Kidney epithelial cell (primary cell): ENCODE measurements at regions not wholly inside any gene's neighbourhood (a gene's known extent, or its start where the extent isn't known, plus 50 kb on each side); places are given as distances from the start of the nearest gene placed in this dataset.

Experiments used
- DNase-seq: peaks from one replicate; pipeline ENCODE4 v3.0.0-alpha.2; 2010; ENCODE audit warnings: low read depth
- H3K27me3 ChIP-seq: 2 replicates; pipeline ENCODE4 v1.6.0; 2011; ENCODE audit warnings: low read length; ENCODE audit not compliant: control insufficient read depth, insufficient read depth
- H3K36me3 ChIP-seq: 2 replicates; pipeline ENCODE4 v1.5.1; 2011; ENCODE audit warnings: low read length; ENCODE audit not compliant: control insufficient read depth, insufficient read depth
- H3K4me3 ChIP-seq: 2 replicates; pipeline ENCODE4 v1.5.1; 2011; ENCODE audit warnings: low read depth, mild to moderate bottlenecking, control low read depth, low read length
- TF ChIP-seq, protein P1 (sequence below): IDR thresholded peaks from 2 replicates; pipeline ENCODE4 v1.5.1; 2011; ENCODE audit warnings: mild to moderate bottlenecking, moderate library complexity, low read length, control low read depth, inconsistent platforms; ENCODE audit not compliant: insufficient read depth, poor library complexity, severe bottlenecking

DNA sequence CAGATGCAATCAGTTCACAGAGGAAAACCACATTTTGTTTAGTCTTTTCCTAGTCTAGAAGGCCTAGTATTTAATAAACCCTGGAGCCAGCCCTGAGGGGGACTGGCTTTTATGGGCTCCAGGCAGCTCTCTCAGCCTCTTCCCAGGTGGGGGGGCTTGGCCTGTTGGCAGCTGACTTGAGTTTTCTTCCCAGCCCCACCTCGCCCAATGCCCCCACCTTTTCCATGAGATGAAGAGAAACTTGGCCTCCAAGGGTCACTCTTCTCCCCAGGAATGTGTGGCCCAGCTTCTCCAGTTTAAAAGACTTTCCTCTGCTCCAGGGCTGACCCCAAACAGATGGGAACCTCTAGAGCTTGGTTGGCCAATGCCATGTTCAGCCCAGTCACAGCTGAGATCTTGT lies 196.1 kb downstream of the BMP7 start:
- H3K36me3 ChIP-seq, result no peaks in the 10 kb centered on the region
- no peak for DNase-seq
- no peak overlapping the region for H3K4me3 ChIP-seq
- peaks cover 24% of the 10 kb centered on the region for H3K27me3 ChIP-seq
- TF ChIP-seq, protein P1, sequence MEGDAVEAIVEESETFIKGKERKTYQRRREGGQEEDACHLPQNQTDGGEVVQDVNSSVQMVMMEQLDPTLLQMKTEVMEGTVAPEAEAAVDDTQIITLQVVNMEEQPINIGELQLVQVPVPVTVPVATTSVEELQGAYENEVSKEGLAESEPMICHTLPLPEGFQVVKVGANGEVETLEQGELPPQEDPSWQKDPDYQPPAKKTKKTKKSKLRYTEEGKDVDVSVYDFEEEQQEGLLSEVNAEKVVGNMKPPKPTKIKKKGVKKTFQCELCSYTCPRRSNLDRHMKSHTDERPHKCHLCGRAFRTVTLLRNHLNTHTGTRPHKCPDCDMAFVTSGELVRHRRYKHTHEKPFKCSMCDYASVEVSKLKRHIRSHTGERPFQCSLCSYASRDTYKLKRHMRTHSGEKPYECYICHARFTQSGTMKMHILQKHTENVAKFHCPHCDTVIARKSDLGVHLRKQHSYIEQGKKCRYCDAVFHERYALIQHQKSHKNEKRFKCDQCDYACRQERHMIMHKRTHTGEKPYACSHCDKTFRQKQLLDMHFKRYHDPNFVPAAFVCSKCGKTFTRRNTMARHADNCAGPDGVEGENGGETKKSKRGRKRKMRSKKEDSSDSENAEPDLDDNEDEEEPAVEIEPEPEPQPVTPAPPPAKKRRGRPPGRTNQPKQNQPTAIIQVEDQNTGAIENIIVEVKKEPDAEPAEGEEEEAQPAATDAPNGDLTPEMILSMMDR, result no peak

DNA sequence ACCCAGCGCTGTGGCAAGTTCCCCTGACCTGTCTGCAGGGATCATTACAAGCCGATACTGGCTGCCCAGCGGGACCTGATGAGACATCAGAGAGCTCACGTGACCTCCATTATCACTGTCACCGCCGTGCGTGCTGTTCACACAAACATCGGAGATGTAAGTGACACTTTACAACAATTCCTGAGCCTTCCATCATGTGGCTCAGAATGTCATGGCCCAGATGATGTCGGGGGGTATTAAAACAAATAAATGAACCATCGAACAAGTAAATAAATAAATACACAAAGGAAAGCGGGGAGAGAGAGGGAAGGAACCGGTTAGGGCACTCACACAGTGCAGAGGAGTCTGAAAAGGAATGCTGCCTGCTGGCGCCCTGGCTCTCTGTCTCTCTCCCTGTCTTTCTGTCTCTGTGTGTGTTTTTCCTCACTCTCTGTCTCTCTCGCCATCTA lies 195.1 kb downstream of the BMP7 start:
- DNase-seq, result no peak
- peaks cover 24% of the 10 kb centered on the region for H3K27me3 ChIP-seq
- TF ChIP-seq, protein P1, result no peak
- H3K36me3 ChIP-seq, result no peaks in the 10 kb centered on the region
- no peak overlapping the region for H3K4me3 ChIP-seq

DNA sequence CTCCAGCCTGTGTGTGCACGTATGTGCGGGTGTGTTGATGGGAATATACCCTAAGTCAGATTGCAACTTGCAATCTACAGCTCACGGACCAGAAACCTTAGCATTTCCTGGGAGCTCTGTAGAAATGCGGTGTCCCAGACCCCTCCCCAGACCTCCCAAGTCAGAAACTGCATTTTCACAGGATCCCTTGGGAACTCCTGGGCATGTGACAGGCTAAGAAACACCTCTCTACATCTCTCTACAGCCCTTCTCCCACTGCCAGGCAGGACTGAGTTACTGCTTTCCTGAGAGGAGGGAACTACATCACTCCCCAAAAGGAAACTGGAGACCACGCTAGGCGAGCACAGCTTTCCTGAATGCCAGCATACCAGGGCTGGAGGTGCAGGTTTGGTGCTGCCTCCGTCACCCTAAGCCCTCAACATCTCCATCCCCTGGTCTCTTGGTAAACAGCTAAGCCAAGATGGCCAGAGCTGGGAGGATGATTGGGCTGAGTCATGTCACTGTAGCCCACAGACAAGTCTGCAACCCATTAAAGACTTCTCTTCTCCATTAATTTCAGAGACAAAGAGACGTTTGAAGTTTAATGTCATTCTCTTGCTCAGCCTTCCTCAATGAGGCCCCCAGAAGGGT lies 194.4 kb downstream of the BMP7 start:
- Histone ChIP-seq H3K36me3 (no peaks in the 10 kb centered on the region), H3K27me3 (peaks cover 24% of the 10 kb centered on the region), H3K4me3 (no peak overlapping the region)
- DNase-seq, result no peak
- TF ChIP-seq, protein P1, result no peak

DNA sequence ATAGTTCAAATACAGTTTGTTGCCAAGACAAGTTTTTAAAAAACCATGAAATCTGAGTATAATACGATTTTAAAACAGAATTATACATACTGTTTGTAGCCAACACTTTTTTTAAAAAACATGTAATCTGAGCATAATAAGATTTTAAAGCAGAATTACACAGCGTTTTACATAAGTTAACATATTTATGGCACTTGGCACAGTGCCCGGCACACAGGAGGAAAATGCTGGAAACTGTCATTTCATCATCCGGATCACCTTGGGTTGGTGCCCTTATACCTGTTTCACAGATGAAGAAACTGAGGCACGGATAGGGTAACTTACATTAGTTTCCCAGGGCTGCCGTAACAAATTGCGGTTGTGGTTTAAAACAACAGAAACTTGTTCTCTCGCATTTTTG lies 193.0 kb downstream of the BMP7 start:
- Histone ChIP-seq H3K4me3 (no peak overlapping the region), H3K36me3 (no peaks in the 10 kb centered on the region), H3K27me3 (peaks cover 24% of the 10 kb centered on the region)
- no peak for DNase-seq
- TF ChIP-seq, protein P1, result no peak

DNA sequence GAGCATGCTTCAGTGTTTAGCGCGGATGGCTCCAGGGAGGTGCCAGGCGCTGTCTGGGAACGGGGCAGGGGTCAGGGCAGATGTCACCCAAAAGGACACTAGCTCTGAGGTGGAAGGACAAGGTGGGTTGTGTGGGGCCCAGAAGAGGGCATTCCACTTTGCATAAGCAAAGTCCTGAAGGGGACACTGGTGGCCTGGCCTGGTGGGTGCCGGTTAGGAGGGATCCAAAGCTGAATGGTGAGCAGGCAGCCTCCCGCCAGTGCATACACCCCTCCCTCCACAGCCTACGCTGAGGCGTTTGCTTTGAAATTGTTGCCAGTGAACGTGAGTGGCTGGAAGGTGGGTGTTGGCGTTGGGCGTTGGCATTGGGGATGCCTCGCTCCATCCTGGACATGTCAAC lies 192.1 kb downstream of the BMP7 start:
- no peak overlapping the region for H3K4me3 ChIP-seq
- H3K36me3 ChIP-seq, result no peaks in the 10 kb centered on the region
- peaks cover 24% of the 10 kb centered on the region for H3K27me3 ChIP-seq
- TF ChIP-seq, protein P1, result no peak
- no peak for DNase-seq

DNA sequence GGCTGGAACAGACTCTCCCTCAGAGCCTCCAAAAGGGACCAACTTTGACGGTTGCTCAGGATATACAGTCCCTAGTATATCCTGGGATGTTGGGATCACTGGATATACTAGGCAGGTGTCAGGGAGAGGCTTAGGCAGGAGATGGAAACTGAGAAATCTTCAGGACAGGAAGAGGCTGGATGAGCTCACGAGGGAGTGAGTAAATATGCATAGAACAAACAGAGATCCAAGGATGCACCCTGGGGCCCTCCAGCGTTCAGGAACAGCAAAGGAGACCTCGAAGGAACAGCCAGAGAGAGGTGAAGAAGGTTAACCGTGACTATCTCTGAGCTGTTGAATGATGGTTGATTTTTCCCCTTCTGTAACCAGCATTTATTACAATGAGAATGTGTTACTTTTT lies 191.3 kb downstream of the BMP7 start:
- peaks cover 21% of the 10 kb centered on the region for H3K27me3 ChIP-seq
- DNase-seq, result no peak
- TF ChIP-seq, protein P1, result no peak
- H3K4me3 ChIP-seq, result no peak overlapping the region
- no peaks in the 10 kb centered on the region for H3K36me3 ChIP-seq
